ENCODE measurements at regions not wholly inside any gene's neighbourhood (a gene's known extent, or its start where the extent isn't known, plus 50 kb on each side); places are given as distances from the start of the nearest gene placed in this dataset.

- no peak for TF ChIP-seq ZNF384 (IDR thresholded peaks at IDR 0.05; ENCODE audit: borderline replicate concordance, low read depth, low read length)
- no peak for TF ChIP-seq EZH2 (IDR thresholded peaks at IDR 0.05; ENCODE audit: borderline replicate concordance, control insufficient read depth, low read depth, low read length)
- TF ChIP-seq POLR2AphosphoS5 (IDR thresholded peaks at IDR 0.05; ENCODE audit: low read length), result no peak
- no peak for TF ChIP-seq CTCF (IDR thresholded peaks at IDR 0.05 in 2 of 3, conservative IDR thresholded peaks at IDR 0.05 in 1 of 3; ENCODE audit: control insufficient read depth in 2 of 3, extremely low read depth in 1 of 3, insufficient read depth in 1 of 3, low read depth in 3 of 3, low read length in 3 of 3)
- no peak for TF ChIP-seq SP1 (IDR thresholded peaks at IDR 0.05; ENCODE audit: low read depth, low read length)
- no peak for TF ChIP-seq USF1 (IDR thresholded peaks at IDR 0.05; ENCODE audit: borderline replicate concordance, extremely low read length, insufficient read depth, low read depth, low read length)
- TF ChIP-seq POLR2A (IDR thresholded peaks at IDR 0.05; ENCODE audit: low read depth, low read length), result no peak
- no peak for TF ChIP-seq SKIL (IDR thresholded peaks at IDR 0.05; ENCODE audit: low read depth, poor library complexity, severe bottlenecking)
- no peak for TF ChIP-seq SMAD5 (IDR thresholded peaks at IDR 0.05; ENCODE audit: low read depth)
- TF ChIP-seq ESRRA (IDR thresholded peaks at IDR 0.05; ENCODE audit: low read length), result no peak
- no peak for TF ChIP-seq POU2F2 (IDR thresholded peaks at IDR 0.05; ENCODE audit: borderline replicate concordance, low read depth, low read length)
- TF ChIP-seq CHD1 (IDR thresholded peaks at IDR 0.05; ENCODE audit: low read depth, low read length), result no peak
Observed at GRCh38 chr18:55642191-55642590, 54.2 kb upstream of the TCF4 start.
